Testis (tissue), 2 donors: ENCODE measurements at regions not wholly inside any gene's neighbourhood (a gene's known extent, or its start where the extent isn't known, plus 50 kb on each side); places are given as distances from the start of the nearest gene placed in this dataset.

Source experiments
- DNase-seq: peaks from one replicate; pipeline ENCODE4 v3.0.0-alpha.2; 2019
- H3K27ac ChIP-seq, 2 donors: fragments of 200-600 bp; sonication (generic); one replicate each; pipeline ENCODE4 v1.5.1; 2019
- H3K27me3 ChIP-seq: fragments of 200-600 bp; sonication (generic); one replicate; pipeline ENCODE4 v1.5.1; 2019
- H3K36me3 ChIP-seq: fragments of 200-600 bp; sonication (generic); one replicate; pipeline ENCODE4 v1.5.1; 2017; ENCODE audit warnings: low read depth; ENCODE audit errors: missing control alignments
- H3K4me1 ChIP-seq: fragments of 200-600 bp; sonication (generic); one replicate; pipeline ENCODE4 v1.5.1; 2019
- H3K4me3 ChIP-seq, 2 donors: fragments of 200-600 bp; sonication (generic); one replicate each; pipeline ENCODE4 v1.5.1; 2017 to 2019
- H3K9me3 ChIP-seq: fragments of 200-600 bp; sonication (generic); one replicate; pipeline ENCODE4 v1.5.1; 2017
- POLR2A ChIP-seq: fragments of 450-650 bp; IDR thresholded peaks from one replicate; pipeline ENCODE4 v1.6.1; 2017; ENCODE audit warnings: antibody characterized with exemption, mild to moderate bottlenecking, moderate library complexity
- WGBS, 2 donors: methylation state at CpG; one replicate each; pipeline ENCODE4 v1.1.5; 2018; 5-methylcytosine and 5-hydroxymethylcytosine counted together
- intact Hi-C: fragments of 100-400 bp; cut with DNase I; formaldehyde crosslinking; loops from one replicate; pipeline ENCODE4 v1.15.1; 2023; ENCODE audit warnings: low total_unique reads
- TF ChIP-seq, protein P1 (sequence below), 3 experiments: fragments of 450-650 bp in 2 of 3; fragments of 200-600 bp in 1 of 3; sonication (generic) in 1 of 3; IDR thresholded peaks; one replicate each; pipeline ENCODE4 v1.5.1; 2016 to 2019; ENCODE audit warnings: antibody characterized with exemption in 3 of 3, mild to moderate bottlenecking in 2 of 3, moderate library complexity in 1 of 3

- DNase-seq = no peak
- Histone ChIP-seq H3K9me3 (no peaks in the 10 kb centered on the region), H3K36me3 (no peaks in the 10 kb centered on the region), H3K4me1 (no peaks in the 10 kb centered on the region), H3K4me3 (no peak overlapping the region), H3K27me3 (no peaks in the 10 kb centered on the region), H3K27ac (no peak overlapping the region)
- intact Hi-C loops = no loop called here
- TF ChIP-seq, protein P1, sequence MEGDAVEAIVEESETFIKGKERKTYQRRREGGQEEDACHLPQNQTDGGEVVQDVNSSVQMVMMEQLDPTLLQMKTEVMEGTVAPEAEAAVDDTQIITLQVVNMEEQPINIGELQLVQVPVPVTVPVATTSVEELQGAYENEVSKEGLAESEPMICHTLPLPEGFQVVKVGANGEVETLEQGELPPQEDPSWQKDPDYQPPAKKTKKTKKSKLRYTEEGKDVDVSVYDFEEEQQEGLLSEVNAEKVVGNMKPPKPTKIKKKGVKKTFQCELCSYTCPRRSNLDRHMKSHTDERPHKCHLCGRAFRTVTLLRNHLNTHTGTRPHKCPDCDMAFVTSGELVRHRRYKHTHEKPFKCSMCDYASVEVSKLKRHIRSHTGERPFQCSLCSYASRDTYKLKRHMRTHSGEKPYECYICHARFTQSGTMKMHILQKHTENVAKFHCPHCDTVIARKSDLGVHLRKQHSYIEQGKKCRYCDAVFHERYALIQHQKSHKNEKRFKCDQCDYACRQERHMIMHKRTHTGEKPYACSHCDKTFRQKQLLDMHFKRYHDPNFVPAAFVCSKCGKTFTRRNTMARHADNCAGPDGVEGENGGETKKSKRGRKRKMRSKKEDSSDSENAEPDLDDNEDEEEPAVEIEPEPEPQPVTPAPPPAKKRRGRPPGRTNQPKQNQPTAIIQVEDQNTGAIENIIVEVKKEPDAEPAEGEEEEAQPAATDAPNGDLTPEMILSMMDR (IDR thresholded peaks at IDR 0.05) = no peak
- no peak for TF ChIP-seq POLR2A
- 66 to 70% methylated on average over 2 of the region's 2 CpGs for WGBS, 2 donors
Observed at GRCh38 chr5:93208141-93208751, 372.8 kb downstream of the NR2F1-AS1 start.

DNA sequence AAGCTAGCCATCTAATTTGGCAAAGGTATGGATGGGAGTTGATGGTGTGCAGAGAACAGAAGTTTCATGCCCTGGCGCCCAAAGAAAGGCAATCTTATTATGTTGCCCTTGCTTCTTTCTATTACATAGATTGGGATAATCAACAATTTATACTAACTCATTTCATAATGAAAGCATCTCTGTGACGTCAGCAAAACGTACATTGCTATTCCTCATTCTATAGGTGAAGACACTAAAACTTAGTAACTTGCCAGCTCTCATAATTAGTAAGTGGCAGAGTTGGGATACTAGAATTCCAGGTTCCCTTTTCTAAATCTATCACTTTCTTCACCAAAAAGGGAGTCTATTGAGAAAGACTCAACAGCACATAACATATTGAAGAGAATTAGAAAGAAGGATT lies 374.8 kb downstream of the NR2F1-AS1 start:
- no peak overlapping the region for H3K27ac ChIP-seq
- WGBS, 2 donors = 92 to 94% methylated on average over 3 of the region's 3 CpGs

GRCh38 chr5:93201061-93201460 lies 380.0 kb downstream of the NR2F1-AS1 start:
- WGBS, 2 donors = 67 to 71% methylated on average over 5 of the region's 5 CpGs
- Histone ChIP-seq H3K27ac (no peak overlapping the region), H3K27me3 (no peaks in the 10 kb centered on the region), H3K4me3 (no peak overlapping the region), H3K9me3 (no peaks in the 10 kb centered on the region), H3K4me1 (no peaks in the 10 kb centered on the region), H3K36me3 (no peaks in the 10 kb centered on the region)
- DNase-seq = no peak
- intact Hi-C loops = no loop called here
- TF ChIP-seq, protein P1 (IDR thresholded peaks at IDR 0.05) = no peak
- no peak for TF ChIP-seq POLR2A

More for the DNA sequence above, 374.8 kb downstream of the NR2F1-AS1 start:
- no peak for DNase-seq
- H3K36me3 ChIP-seq = no peaks in the 10 kb centered on the region
- H3K4me1 ChIP-seq = no peaks in the 10 kb centered on the region
- no peaks in the 10 kb centered on the region for H3K27me3 ChIP-seq
- no peaks in the 10 kb centered on the region for H3K9me3 ChIP-seq
- H3K4me3 ChIP-seq = no peak overlapping the region
- TF ChIP-seq POLR2A = no peak
- TF ChIP-seq, protein P1 (IDR thresholded peaks at IDR 0.05) = no peak
- intact Hi-C loops = no loop called here

DNA sequence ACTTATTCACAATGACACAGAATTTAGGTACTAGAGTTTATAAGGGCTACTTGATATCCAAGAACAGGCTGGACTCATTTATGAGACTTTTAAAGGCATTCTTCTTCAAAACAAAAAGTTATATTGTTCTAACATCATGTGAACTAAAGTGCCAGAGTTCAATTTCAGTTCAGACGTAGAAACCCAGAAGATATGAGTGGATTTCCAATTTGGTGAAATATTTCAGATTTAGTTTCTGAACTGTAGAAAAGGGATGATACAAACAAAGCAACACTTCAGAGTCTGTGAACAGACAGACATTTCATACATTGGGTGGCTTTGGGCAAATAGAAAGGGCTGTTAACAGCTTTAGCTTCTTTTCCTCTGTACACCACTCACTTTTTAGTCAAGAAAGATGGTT lies 384.0 kb downstream of the NR2F1-AS1 start:
- no peaks in the 10 kb centered on the region for H3K9me3 ChIP-seq
- no peak overlapping the region for H3K4me3 ChIP-seq
- no peaks in the 10 kb centered on the region for H3K36me3 ChIP-seq
- no peak for DNase-seq
- 49 to 51% methylated on average over 1 of the region's 1 CpG for WGBS, 2 donors
- intact Hi-C loops = no loop called here
- no peaks in the 10 kb centered on the region for H3K27me3 ChIP-seq
- no peak overlapping the region for H3K27ac ChIP-seq
- TF ChIP-seq, protein P1 (IDR thresholded peaks at IDR 0.05) = no peak
- no peak for TF ChIP-seq POLR2A
- H3K4me1 ChIP-seq = no peaks in the 10 kb centered on the region
